Epithelial cell of esophagus (primary cell): ENCODE measurements at regions not wholly inside any gene's neighbourhood (a gene's known extent, or its start where the extent isn't known, plus 50 kb on each side); places are given as distances from the start of the nearest gene placed in this dataset.
"Not testable (repeated sequence)": the region's sequence is repeated elsewhere in the genome, so short reads cannot be mapped to it uniquely, and the experiment has no call there.

Experiments used
- DNase-seq: peaks from one replicate; pipeline ENCODE4 v3.0.0; 2010; ENCODE audit warnings: low read depth
- H3K4me3 ChIP-seq: 2 replicates; pipeline ENCODE4 v1.5.1; 2011; ENCODE audit warnings: mild to moderate bottlenecking, low read length, control low read depth
- CTCF ChIP-seq: IDR thresholded peaks from 2 replicates; pipeline ENCODE4 v1.5.1; 2011; ENCODE audit warnings: low read depth, mild to moderate bottlenecking, low read length, control low read depth, inconsistent platforms; ENCODE audit not compliant: insufficient read depth; ENCODE audit errors: missing control alignments

DNA sequence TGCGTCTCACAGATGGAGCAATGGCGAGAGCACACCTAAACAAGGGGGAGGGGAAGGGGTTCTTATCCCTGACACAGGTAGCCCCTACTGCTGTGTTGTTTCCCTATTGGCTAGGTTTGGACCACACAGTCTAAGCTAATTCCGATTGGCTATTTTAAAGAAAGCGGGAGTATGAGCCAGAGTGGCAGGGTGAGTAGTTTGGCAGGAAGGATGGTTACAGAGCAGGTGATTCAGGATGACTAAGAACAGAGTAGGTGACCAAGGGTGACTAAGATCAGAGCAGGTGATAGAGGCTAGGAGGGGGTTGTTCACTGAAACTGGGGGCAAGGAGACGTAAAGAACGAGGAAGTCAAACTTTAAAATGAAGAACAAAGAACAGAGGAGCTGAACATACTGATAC is 511.8 kb downstream of the EDEM1 start:
- DNase-seq = no peak
- no peak overlapping the region for H3K4me3 ChIP-seq
- no peak for TF ChIP-seq CTCF

DNA sequence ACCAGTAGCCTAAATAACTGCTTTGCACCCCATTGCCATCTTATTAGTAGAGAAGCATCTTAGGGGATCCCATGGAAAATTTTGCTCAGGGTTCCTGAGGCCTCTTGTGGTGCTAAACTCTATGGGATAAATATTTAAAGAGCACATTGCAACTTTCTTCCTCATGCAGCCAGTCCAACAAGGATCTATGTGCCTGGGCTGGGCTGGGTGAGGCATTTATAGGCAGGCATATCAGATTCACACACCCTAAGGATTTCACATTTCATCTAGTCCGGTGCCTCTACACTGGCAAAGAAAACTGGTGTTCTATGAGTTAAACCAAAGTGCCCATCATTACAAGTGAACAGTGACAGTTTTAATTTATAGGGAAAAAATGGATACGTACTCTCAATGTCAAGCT is 512.3 kb downstream of the EDEM1 start:
- DNase-seq = no peak
- H3K4me3 ChIP-seq = no peak overlapping the region
- TF ChIP-seq CTCF = no peak

GRCh38 chr3:5701005-5701404 is 513.5 kb downstream of the EDEM1 start:
- peak; percentile 35 for DNase-seq
- H3K4me3 ChIP-seq = not testable (repeated sequence)

- DNase-seq = no peak
- no peak for TF ChIP-seq CTCF
- no peak overlapping the region for H3K4me3 ChIP-seq
These were observed 520.3 kb downstream of the EDEM1 start for GRCh38 chr3:5707794-5708193.

- no peak overlapping the region for H3K4me3 ChIP-seq
- no peak for TF ChIP-seq CTCF
- DNase-seq = no peak
These were observed 522.2 kb downstream of the EDEM1 start for GRCh38 chr3:5709714-5710113.

- no peak overlapping the region for H3K4me3 ChIP-seq
- no peak for DNase-seq
- TF ChIP-seq CTCF = no peak
These were observed 523.2 kb downstream of the EDEM1 start for GRCh38 chr3:5710718-5711117.

GRCh38 chr3:5717254-5717653 is 529.7 kb downstream of the EDEM1 start:
- no peak overlapping the region for H3K4me3 ChIP-seq
- TF ChIP-seq CTCF = no peak
- no peak for DNase-seq

- not testable (repeated sequence) for DNase-seq, H3K4me3 ChIP-seq
These were observed 532.2 kb downstream of the EDEM1 start for GRCh38 chr3:5719668-5720067.
